Nephron (organoid): ENCODE measurements at regions not wholly inside any gene's neighbourhood (a gene's known extent, or its start where the extent isn't known, plus 50 kb on each side); places are given as distances from the start of the nearest gene placed in this dataset.

Source experiments
- H3K27ac Mint-ChIP-seq, 3 experiments: 2 replicates each; pipeline ENCODE4 v1.8.0; 2020; ENCODE audit warnings: mixed read lengths in 3 of 3, mild to moderate bottlenecking in 2 of 3, moderate library complexity in 1 of 3
- H3K27me3 Mint-ChIP-seq: 2 replicates; pipeline ENCODE4 v1.8.0; 2021; ENCODE audit warnings: low read depth, mild to moderate bottlenecking, moderate library complexity, mixed read lengths
- H3K36me3 Mint-ChIP-seq: 2 replicates; pipeline ENCODE4 v1.8.0; 2020; ENCODE audit warnings: low read depth, mixed read lengths
- H3K4me1 Mint-ChIP-seq: 2 replicates; pipeline ENCODE4 v1.8.0; 2020; ENCODE audit warnings: mixed read lengths
- H3K4me3 Mint-ChIP-seq, 3 experiments: 2 replicates each; pipeline ENCODE4 v1.8.0; 2020; ENCODE audit warnings: mild to moderate bottlenecking in 3 of 3, mixed read lengths in 3 of 3, moderate library complexity in 2 of 3
- H3K9me3 Mint-ChIP-seq: 2 replicates; pipeline ENCODE4 v1.8.0; 2020; ENCODE audit warnings: mixed read lengths
- TF ChIP-seq, protein P1 (sequence below), 3 experiments: fragments of 200-600 bp; sonication (generic); IDR thresholded peaks; one replicate each; pipeline ENCODE4 v1.5.0; 2021; ENCODE audit warnings: antibody characterized with exemption in 3 of 3; ENCODE audit not compliant: unreplicated experiment in 3 of 3

DNA sequence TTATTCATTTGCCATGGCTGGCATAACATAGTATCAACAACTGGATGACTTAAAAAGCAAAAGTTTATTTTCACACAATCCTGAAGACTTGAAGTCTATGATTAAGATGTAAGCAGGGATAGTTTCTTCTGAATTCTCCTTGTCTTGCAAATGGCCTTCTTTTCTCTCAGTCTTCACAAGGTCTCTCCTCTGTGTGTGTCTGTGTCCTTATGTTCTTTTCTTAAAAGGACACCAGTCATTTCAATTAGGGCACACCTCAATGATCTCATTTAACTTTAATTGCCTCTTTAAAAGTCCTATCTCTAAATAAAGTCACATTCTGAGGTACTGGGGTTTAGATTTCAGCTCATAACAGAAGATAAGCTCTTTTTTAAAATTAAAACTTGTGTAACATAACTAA lies 399.7 kb downstream of the PABPC4L start:
- Mint-ChIP-seq H3K4me3 (no peak overlapping the region), H3K27me3 (no peaks in the 10 kb centered on the region), H3K36me3 (no peaks in the 10 kb centered on the region), H3K27ac (no peak overlapping the region), H3K4me1 (no peaks in the 10 kb centered on the region), H3K9me3 (no peaks in the 10 kb centered on the region)
- TF ChIP-seq, protein P1, sequence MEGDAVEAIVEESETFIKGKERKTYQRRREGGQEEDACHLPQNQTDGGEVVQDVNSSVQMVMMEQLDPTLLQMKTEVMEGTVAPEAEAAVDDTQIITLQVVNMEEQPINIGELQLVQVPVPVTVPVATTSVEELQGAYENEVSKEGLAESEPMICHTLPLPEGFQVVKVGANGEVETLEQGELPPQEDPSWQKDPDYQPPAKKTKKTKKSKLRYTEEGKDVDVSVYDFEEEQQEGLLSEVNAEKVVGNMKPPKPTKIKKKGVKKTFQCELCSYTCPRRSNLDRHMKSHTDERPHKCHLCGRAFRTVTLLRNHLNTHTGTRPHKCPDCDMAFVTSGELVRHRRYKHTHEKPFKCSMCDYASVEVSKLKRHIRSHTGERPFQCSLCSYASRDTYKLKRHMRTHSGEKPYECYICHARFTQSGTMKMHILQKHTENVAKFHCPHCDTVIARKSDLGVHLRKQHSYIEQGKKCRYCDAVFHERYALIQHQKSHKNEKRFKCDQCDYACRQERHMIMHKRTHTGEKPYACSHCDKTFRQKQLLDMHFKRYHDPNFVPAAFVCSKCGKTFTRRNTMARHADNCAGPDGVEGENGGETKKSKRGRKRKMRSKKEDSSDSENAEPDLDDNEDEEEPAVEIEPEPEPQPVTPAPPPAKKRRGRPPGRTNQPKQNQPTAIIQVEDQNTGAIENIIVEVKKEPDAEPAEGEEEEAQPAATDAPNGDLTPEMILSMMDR (IDR thresholded peaks at IDR 0.05; ENCODE audit: unreplicated experiment in 3 of 3), result no peak

DNA sequence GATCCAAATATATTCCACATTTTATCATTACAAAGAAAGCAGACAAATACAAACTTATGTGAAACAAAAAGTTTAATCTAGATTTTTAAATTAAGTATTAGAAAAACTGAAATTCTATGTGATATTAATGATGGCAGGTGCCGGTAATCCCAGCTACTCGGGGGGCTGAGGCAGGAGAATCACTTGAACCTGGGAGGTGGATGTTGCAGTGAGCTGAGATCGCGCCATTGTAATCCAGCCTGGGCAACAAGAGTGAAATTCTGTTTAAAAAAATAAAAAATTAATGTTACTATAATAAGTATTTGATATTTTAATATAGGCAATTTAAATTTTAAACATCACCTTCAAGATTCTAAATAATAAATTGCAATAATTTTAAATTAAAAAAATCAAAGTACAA lies 400.6 kb downstream of the PABPC4L start:
- TF ChIP-seq, protein P1 (IDR thresholded peaks at IDR 0.05; ENCODE audit: unreplicated experiment in 3 of 3), result no peak
- Mint-ChIP-seq H3K4me3 (no peak overlapping the region), H3K4me1 (no peaks in the 10 kb centered on the region), H3K27ac (no peak overlapping the region), H3K27me3 (no peaks in the 10 kb centered on the region), H3K9me3 (no peaks in the 10 kb centered on the region), H3K36me3 (no peaks in the 10 kb centered on the region)

DNA sequence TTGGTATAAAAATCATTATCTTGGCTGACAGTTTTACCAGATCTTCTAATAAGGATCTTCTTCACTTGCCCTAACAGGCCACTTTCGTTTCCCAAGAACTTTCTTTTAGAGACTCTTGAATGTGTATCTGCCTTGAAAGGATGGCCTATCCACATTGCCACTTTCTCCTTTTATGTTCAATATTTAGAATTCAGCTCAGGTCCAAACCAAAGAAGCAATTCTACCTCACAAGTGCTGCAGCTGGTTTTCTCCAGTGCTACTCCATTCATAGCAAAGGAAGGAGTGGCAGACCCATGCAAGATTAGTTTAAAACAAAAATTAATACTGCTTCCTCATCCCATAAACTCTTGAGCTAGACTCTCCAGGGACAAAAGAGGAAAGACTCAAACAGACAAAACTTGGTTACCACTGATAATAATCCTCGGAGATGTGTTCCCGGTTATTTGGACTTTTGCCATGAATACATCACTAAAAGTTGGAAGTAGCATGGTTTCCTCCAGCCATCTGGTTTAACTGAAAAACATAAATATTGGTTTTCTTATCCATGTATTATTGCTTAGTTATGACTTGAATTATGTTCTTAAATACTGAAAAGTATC lies 401.8 kb downstream of the PABPC4L start:
- H3K27ac Mint-ChIP-seq, result no peak overlapping the region
- H3K9me3 Mint-ChIP-seq, result no peaks in the 10 kb centered on the region
- no peaks in the 10 kb centered on the region for H3K4me1 Mint-ChIP-seq
- H3K4me3 Mint-ChIP-seq, result no peak overlapping the region
- H3K27me3 Mint-ChIP-seq, result no peaks in the 10 kb centered on the region
- no peaks in the 10 kb centered on the region for H3K36me3 Mint-ChIP-seq
- TF ChIP-seq, protein P1 (IDR thresholded peaks at IDR 0.05; ENCODE audit: unreplicated experiment in 3 of 3), result no peak

DNA sequence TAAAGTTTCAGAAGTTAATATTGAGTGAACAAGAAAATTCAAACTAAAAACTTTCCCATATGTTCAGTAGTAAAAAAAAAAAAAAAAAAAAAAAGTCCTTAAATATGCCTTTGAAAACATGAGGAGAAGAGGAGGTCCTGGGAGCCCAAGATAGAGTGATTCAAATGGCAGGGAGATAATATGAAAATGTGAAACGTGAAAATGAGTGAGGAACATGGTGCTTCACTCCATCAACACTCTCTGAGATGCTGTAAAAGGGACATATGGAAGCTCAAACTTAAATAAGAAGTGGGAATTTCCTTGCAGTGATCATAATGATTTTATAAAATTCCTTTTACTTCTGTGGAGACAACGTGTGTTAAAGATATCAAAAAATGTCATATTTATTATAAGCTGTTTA lies 423.9 kb downstream of the PABPC4L start:
- no peaks in the 10 kb centered on the region for H3K27me3 Mint-ChIP-seq
- H3K4me3 Mint-ChIP-seq, result no peak overlapping the region
- H3K27ac Mint-ChIP-seq, result no peak overlapping the region
- TF ChIP-seq, protein P1 (IDR thresholded peaks at IDR 0.05; ENCODE audit: unreplicated experiment in 3 of 3), result no peak
- no peaks in the 10 kb centered on the region for H3K9me3 Mint-ChIP-seq
- H3K4me1 Mint-ChIP-seq, result no peaks in the 10 kb centered on the region
- H3K36me3 Mint-ChIP-seq, result no peaks in the 10 kb centered on the region

DNA sequence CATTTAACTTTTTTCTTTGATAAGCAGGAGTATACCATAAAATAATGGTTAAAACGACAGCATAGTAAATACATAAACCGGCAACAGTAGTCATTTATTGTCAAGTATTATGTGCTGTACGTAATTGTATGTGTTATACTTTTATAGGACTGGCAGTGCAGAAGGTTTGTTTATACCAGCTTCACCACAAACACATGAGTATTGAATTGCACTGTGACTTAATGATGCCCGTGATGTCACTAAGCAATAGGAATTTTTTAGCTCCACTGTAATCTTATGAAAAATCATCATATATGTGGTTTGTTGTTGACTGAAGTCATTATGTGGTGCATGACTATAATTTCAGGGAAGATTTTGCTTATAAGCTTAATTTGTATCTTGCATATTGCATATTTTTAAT lies 424.6 kb downstream of the PABPC4L start:
- TF ChIP-seq, protein P1 (IDR thresholded peaks at IDR 0.05; ENCODE audit: unreplicated experiment in 3 of 3), result no peak
- no peaks in the 10 kb centered on the region for H3K27me3 Mint-ChIP-seq
- peaks cover 4% of the 10 kb centered on the region for H3K9me3 Mint-ChIP-seq
- no peak overlapping the region for H3K4me3 Mint-ChIP-seq
- H3K4me1 Mint-ChIP-seq, result no peaks in the 10 kb centered on the region
- no peaks in the 10 kb centered on the region for H3K36me3 Mint-ChIP-seq
- H3K27ac Mint-ChIP-seq, result no peak overlapping the region

DNA sequence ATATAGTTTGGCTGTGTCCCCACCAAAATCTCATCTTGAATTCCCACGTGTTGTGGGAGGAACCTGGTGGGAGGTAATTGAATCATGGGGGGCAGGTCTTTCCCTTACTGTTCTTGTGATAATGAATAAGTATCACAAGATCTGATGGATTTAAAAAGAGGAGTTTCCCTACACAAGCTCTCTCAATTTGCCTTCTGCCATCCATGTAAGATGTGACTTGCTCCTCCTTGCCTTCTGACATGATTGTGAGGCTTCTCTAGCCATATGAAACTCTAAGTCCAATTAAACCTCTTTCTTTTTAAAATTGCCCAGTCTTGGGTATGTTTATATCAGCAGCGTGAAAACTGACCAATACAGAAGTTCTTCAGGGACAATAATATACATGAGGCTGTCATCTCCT lies 425.1 kb downstream of the PABPC4L start:
- Mint-ChIP-seq H3K4me3 (no peak overlapping the region), H3K4me1 (no peaks in the 10 kb centered on the region), H3K27me3 (no peaks in the 10 kb centered on the region), H3K36me3 (no peaks in the 10 kb centered on the region), H3K27ac (no peak overlapping the region), H3K9me3 (peaks cover 4% of the 10 kb centered on the region)
- TF ChIP-seq, protein P1 (IDR thresholded peaks at IDR 0.05; ENCODE audit: unreplicated experiment in 3 of 3), result no peak
